WTC11 (cell line): ENCODE measurements at regions not wholly inside any gene's neighbourhood (a gene's known extent, or its start where the extent isn't known, plus 50 kb on each side); places are given as distances from the start of the nearest gene placed in this dataset.

Source experiments
- ATF1 ChIP-seq: sonication (generic); formaldehyde crosslinking; IDR thresholded peaks from 2 replicates; pipeline ENCODE4 v1.8.1; 2023; ENCODE audit warnings: mild to moderate bottlenecking, moderate library complexity, missing genetic modification reagents
- CBFB ChIP-seq: sonication (generic); formaldehyde crosslinking; IDR thresholded peaks from 2 replicates; pipeline ENCODE4 v1.8.1; 2022; ENCODE audit warnings: mild to moderate bottlenecking, low read depth, missing genetic modification reagents
- CREB1 ChIP-seq: sonication (generic); formaldehyde crosslinking; IDR thresholded peaks from 2 replicates; pipeline ENCODE4 v1.8.0; 2023; ENCODE audit warnings: mild to moderate bottlenecking, missing genetic modification reagents
- ETV6 ChIP-seq: sonication (generic); formaldehyde crosslinking; IDR thresholded peaks from 2 replicates; pipeline ENCODE4 v1.8.1; 2022; ENCODE audit warnings: mild to moderate bottlenecking, missing genetic modification reagents
- JUN ChIP-seq: sonication (generic); formaldehyde crosslinking; IDR thresholded peaks from 2 replicates; pipeline ENCODE4 v1.8.0; 2023; ENCODE audit warnings: mild to moderate bottlenecking, missing genetic modification reagents
- KAT7 ChIP-seq: sonication (generic); formaldehyde crosslinking; IDR thresholded peaks from 2 replicates; pipeline ENCODE4 v1.8.1; 2023; ENCODE audit warnings: missing genetic modification reagents, mild to moderate bottlenecking, borderline replicate concordance
- MYBL2 ChIP-seq: sonication (generic); formaldehyde crosslinking; IDR thresholded peaks from 2 replicates; pipeline ENCODE4 v1.8.1; 2023; ENCODE audit warnings: mild to moderate bottlenecking, moderate library complexity, missing genetic modification reagents
- TF ChIP-seq, protein P1 (sequence below): fragments of 200-600 bp; IDR thresholded peaks from 2 replicates; pipeline ENCODE4 v1.8.0; 2022; ENCODE audit warnings: antibody characterized with exemption
- TF ChIP-seq, protein P2 (sequence below): sonication (generic); formaldehyde crosslinking; IDR thresholded peaks from 2 replicates; pipeline ENCODE4 v1.8.0; 2022; ENCODE audit warnings: mild to moderate bottlenecking, missing genetic modification reagents
- TF ChIP-seq, protein P3 (sequence below): sonication (generic); formaldehyde crosslinking; IDR thresholded peaks from 2 replicates; pipeline ENCODE4 v1.8.1; 2023; ENCODE audit warnings: mild to moderate bottlenecking, missing genetic modification reagents
- TF ChIP-seq, protein P4 (sequence below): sonication (generic); formaldehyde crosslinking; IDR thresholded peaks from 2 replicates; pipeline ENCODE4 v1.8.1; 2023; ENCODE audit warnings: mild to moderate bottlenecking, moderate library complexity, missing genetic modification reagents
- TF ChIP-seq, protein P5 (sequence below): sonication (generic); formaldehyde crosslinking; IDR thresholded peaks from 2 replicates; pipeline ENCODE4 v1.8.0; 2022; ENCODE audit warnings: mild to moderate bottlenecking, missing genetic modification reagents
- TF ChIP-seq, protein P6 (sequence below): sonication (generic); formaldehyde crosslinking; IDR thresholded peaks from 2 replicates; pipeline ENCODE4 v1.8.1; 2022; ENCODE audit warnings: mild to moderate bottlenecking, moderate library complexity, missing genetic modification reagents
- TF ChIP-seq, protein P7 (sequence below): sonication (generic); formaldehyde crosslinking; IDR thresholded peaks from 2 replicates; pipeline ENCODE4 v1.8.0; 2023; ENCODE audit warnings: missing genetic modification reagents

DNA sequence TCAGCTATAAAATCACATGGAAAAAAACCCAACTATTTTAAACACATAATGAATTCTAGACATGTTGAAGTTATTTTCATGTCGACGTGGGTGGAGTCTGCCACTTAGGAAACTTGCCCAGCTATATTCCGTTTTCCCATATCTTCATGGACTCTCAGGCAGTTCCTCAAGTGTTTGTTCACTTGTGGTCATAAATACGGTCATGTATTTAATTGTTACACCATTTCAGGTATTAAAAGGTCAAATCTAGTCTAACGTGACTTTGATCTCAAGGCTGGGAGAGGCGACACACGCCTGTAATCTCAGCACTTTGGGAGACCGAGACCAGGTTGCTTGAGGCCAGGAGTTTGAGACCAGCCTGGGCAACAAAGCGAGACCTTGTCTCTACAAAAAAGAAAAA is 346.9 kb downstream of the PBX1 start:
- TF ChIP-seq MYBL2 (CRISPR knock-in tag): no peak
- TF ChIP-seq, protein P1, sequence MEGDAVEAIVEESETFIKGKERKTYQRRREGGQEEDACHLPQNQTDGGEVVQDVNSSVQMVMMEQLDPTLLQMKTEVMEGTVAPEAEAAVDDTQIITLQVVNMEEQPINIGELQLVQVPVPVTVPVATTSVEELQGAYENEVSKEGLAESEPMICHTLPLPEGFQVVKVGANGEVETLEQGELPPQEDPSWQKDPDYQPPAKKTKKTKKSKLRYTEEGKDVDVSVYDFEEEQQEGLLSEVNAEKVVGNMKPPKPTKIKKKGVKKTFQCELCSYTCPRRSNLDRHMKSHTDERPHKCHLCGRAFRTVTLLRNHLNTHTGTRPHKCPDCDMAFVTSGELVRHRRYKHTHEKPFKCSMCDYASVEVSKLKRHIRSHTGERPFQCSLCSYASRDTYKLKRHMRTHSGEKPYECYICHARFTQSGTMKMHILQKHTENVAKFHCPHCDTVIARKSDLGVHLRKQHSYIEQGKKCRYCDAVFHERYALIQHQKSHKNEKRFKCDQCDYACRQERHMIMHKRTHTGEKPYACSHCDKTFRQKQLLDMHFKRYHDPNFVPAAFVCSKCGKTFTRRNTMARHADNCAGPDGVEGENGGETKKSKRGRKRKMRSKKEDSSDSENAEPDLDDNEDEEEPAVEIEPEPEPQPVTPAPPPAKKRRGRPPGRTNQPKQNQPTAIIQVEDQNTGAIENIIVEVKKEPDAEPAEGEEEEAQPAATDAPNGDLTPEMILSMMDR: no peak
- TF ChIP-seq ETV6 (CRISPR knock-in tag): no peak
- no peak for TF ChIP-seq KAT7 (CRISPR knock-in tag)
- TF ChIP-seq, protein P2, sequence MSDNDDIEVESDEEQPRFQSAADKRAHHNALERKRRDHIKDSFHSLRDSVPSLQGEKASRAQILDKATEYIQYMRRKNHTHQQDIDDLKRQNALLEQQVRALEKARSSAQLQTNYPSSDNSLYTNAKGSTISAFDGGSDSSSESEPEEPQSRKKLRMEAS: no peak
- TF ChIP-seq, protein P3, sequence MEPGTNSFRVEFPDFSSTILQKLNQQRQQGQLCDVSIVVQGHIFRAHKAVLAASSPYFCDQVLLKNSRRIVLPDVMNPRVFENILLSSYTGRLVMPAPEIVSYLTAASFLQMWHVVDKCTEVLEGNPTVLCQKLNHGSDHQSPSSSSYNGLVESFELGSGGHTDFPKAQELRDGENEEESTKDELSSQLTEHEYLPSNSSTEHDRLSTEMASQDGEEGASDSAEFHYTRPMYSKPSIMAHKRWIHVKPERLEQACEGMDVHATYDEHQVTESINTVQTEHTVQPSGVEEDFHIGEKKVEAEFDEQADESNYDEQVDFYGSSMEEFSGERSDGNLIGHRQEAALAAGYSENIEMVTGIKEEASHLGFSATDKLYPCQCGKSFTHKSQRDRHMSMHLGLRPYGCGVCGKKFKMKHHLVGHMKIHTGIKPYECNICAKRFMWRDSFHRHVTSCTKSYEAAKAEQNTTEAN (CRISPR knock-in tag): no peak
- TF ChIP-seq CBFB (CRISPR knock-in tag): no peak
- TF ChIP-seq, protein P4, sequence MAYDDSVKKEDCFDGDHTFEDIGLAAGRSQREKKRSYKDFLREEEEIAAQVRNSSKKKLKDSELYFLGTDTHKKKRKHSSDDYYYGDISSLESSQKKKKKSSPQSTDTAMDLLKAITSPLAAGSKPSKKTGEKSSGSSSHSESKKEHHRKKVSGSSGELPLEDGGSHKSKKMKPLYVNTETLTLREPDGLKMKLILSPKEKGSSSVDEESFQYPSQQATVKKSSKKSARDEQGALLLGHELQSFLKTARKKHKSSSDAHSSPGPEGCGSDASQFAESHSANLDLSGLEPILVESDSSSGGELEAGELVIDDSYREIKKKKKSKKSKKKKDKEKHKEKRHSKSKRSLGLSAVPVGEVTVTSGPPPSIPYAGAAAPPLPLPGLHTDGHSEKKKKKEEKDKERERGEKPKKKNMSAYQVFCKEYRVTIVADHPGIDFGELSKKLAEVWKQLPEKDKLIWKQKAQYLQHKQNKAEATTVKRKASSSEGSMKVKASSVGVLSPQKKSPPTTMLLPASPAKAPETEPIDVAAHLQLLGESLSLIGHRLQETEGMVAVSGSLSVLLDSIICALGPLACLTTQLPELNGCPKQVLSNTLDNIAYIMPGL: no peak
- TF ChIP-seq ATF1: no peak
- TF ChIP-seq, protein P5, sequence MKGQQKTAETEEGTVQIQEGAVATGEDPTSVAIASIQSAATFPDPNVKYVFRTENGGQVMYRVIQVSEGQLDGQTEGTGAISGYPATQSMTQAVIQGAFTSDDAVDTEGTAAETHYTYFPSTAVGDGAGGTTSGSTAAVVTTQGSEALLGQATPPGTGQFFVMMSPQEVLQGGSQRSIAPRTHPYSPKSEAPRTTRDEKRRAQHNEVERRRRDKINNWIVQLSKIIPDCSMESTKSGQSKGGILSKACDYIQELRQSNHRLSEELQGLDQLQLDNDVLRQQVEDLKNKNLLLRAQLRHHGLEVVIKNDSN (CRISPR knock-in tag): no peak
- no peak for TF ChIP-seq CREB1 (CRISPR knock-in tag)
- TF ChIP-seq, protein P6, sequence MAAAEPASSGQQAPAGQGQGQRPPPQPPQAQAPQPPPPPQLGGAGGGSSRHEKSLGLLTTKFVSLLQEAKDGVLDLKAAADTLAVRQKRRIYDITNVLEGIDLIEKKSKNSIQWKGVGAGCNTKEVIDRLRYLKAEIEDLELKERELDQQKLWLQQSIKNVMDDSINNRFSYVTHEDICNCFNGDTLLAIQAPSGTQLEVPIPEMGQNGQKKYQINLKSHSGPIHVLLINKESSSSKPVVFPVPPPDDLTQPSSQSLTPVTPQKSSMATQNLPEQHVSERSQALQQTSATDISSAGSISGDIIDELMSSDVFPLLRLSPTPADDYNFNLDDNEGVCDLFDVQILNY (CRISPR knock-in tag): no peak
- no peak for TF ChIP-seq JUN
- TF ChIP-seq, protein P7, sequence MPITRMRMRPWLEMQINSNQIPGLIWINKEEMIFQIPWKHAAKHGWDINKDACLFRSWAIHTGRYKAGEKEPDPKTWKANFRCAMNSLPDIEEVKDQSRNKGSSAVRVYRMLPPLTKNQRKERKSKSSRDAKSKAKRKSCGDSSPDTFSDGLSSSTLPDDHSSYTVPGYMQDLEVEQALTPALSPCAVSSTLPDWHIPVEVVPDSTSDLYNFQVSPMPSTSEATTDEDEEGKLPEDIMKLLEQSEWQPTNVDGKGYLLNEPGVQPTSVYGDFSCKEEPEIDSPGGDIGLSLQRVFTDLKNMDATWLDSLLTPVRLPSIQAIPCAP (CRISPR knock-in tag): no peak
